K562 (cell line): ENCODE measurements at regions not wholly inside any gene's neighbourhood (a gene's known extent, or its start where the extent isn't known, plus 50 kb on each side); places are given as distances from the start of the nearest gene placed in this dataset.

Experiments used
- CTBP1 ChIP-seq: fragments of 450-650 bp; IDR thresholded peaks from 2 replicates; pipeline ENCODE4 v1.6.1; 2016; ENCODE audit warnings: borderline replicate concordance
- CTCF ChIP-seq, 3 experiments: IDR thresholded peaks in 2 of 3; conservative IDR thresholded peaks in 1 of 3; 2 replicates each; pipeline ENCODE4 v1.5.1; 2011 to 2012; ENCODE audit warnings: low read length in 3 of 3, mild to moderate bottlenecking in 3 of 3, control low read depth in 2 of 3, improper control_type of control experiment in 1 of 3, inconsistent platforms in 1 of 3, low read depth in 1 of 3, mixed read lengths in 1 of 3, moderate library complexity in 1 of 3; ENCODE audit not compliant: insufficient read depth in 2 of 3
- DDX20 ChIP-seq: fragments of 450-650 bp; IDR thresholded peaks from 2 replicates; pipeline ENCODE4 v1.6.1; 2016; ENCODE audit warnings: missing genetic modification characterization, low read depth, mild to moderate bottlenecking, missing compliant biosample characterization, moderate library complexity
- LEF1 ChIP-seq: fragments of 450-650 bp; IDR thresholded peaks from 2 replicates; pipeline ENCODE4 v1.6.1; 2016; ENCODE audit warnings: mild to moderate bottlenecking
- MAX ChIP-seq: sonication (generic); formaldehyde crosslinking; IDR thresholded peaks from 2 replicates; pipeline ENCODE4 v1.9.0; 2022; ENCODE audit warnings: mild to moderate bottlenecking, missing genetic modification reagents
- MED1 ChIP-seq: sonication (generic); formaldehyde crosslinking; IDR thresholded peaks from 2 replicates; pipeline ENCODE4 v1.8.1; 2023; ENCODE audit warnings: missing genetic modification reagents, borderline replicate concordance
- MXD1 ChIP-seq: fragments of 250-450 bp; sonication (Bioruptor Pico); IDR thresholded peaks from 2 replicates; pipeline ENCODE4 v1.8.0; 2021; ENCODE audit warnings: borderline replicate concordance, mild to moderate bottlenecking, moderate library complexity; ENCODE audit not compliant: poor library complexity, severe bottlenecking
- POLR3G ChIP-seq: IDR thresholded peaks from 2 replicates; pipeline ENCODE4 v1.6.1; 2011; ENCODE audit not compliant: insufficient read length, insufficient replicate concordance; ENCODE audit errors: extremely low read depth
- SMAD1 ChIP-seq: fragments of 150-350 bp; IDR thresholded peaks from 2 replicates; pipeline ENCODE4 v1.6.1; 2014; ENCODE audit warnings: low read length, low read depth; ENCODE audit not compliant: partially characterized antibody
- SREBF2 ChIP-seq: sonication (generic); formaldehyde crosslinking; IDR thresholded peaks from 2 replicates; pipeline ENCODE4 v1.4.0; 2020; ENCODE audit warnings: mild to moderate bottlenecking, missing genetic modification reagents
- XRCC5 ChIP-seq: fragments of 200-400 bp; formaldehyde crosslinking; IDR thresholded peaks from 2 replicates; pipeline ENCODE4 v1.6.1; 2017; ENCODE audit warnings: low read depth, mild to moderate bottlenecking, low read length
- ZC3H4 ChIP-seq: sonication (generic); formaldehyde crosslinking; IDR thresholded peaks from 2 replicates; pipeline ENCODE4 v1.9.0; 2021; ENCODE audit warnings: missing genetic modification reagents, borderline replicate concordance

GRCh38 chr18:37844209-37844970, 278.8 kb upstream of the CELF4 start:
- TF ChIP-seq CTBP1 (no peak), SMAD1 (no peak), ZC3H4 (no peak), SREBF2 (CRISPR knock-in tag) (no peak), CTCF (IDR thresholded peaks at IDR 0.05 in 2 of 3, conservative IDR thresholded peaks at IDR 0.05 in 1 of 3; ENCODE audit: insufficient read depth in 2 of 3, low read depth in 1 of 3, low read length in 3 of 3) (no peak), MED1 (CRISPR knock-in tag) (no peak), MAX (no peak), DDX20 (tag) (no peak), MXD1 (no peak), XRCC5 (no peak), POLR3G (no peak), LEF1 (no peak)
